HCT116 (cell line): ENCODE measurements at regions not wholly inside any gene's neighbourhood (a gene's known extent, or its start where the extent isn't known, plus 50 kb on each side); places are given as distances from the start of the nearest gene placed in this dataset.

Experiments
- ATAC-seq: fragments of 200-7000 bp; cut with Tn5 transposase; 2 replicates; pipeline ENCODE4 v1.9.1; 2020; ENCODE audit warnings: mild to moderate bottlenecking, moderate library complexity
- BruUV-seq: library from RNA; stranded (reverse); fragments of 400-500 nt; replicated peaks from 2 replicates; lab custom pipeline; 2021; lab: Mats Ljungman, UMichigan
- CTCF ChIA-PET: fragments of 300-600 bp; sonication (Branson Sonifier 250); formaldehyde crosslinking; loops from one replicate; lab custom pipeline; 2021; ENCODE audit warnings: antibody characterized with exemption; lab: Charles Lee
- POLR2A ChIA-PET: fragments of 300-600, 350-600 bp; sonication (Branson Sonifier 250); formaldehyde crosslinking; loops from one replicate; lab custom pipeline; 2021; ENCODE audit warnings: antibody characterized with exemption; lab: Charles Lee
- RAD21 ChIA-PET, 2 experiments: fragments of 300-600 bp; sonication (Branson Sonifier 250); formaldehyde crosslinking; loops; one replicate each; lab custom pipeline; 2023; ENCODE audit warnings: low total read pairs in 2 of 2; ENCODE audit not compliant: uncharacterized antibody in 2 of 2, unreplicated experiment in 2 of 2, low non-redundant PET in 1 of 2; lab: Charles Lee
- DNase-seq: peaks from one replicate; pipeline ENCODE4 v3.0.0-alpha.2; 2010; ENCODE audit warnings: low read depth, low spot score
- H2AFZ ChIP-seq: fragments of 200-600 bp; shearing (Covaris generic), sonication (generic); 2 replicates; pipeline ENCODE4 v1.6.1; 2017; ENCODE audit warnings: low read depth, mixed run types, mixed read lengths, antibody characterized with exemption, low read length; ENCODE audit not compliant: poor library complexity, severe bottlenecking
- H3K27ac ChIP-seq: 2 replicates; pipeline ENCODE4 v1.5.1; 2012; ENCODE audit warnings: low read depth, low read length
- H3K27me3 ChIP-seq: fragments of 200-600 bp; sonication (generic); 2 replicates; pipeline ENCODE4 v1.6.1; 2016; ENCODE audit warnings: mixed run types, low read length, mixed read lengths; ENCODE audit not compliant: insufficient read depth
- H3K36me3 ChIP-seq, 2 experiments: fragments of 200-500 bp in 1 of 2; fragments of 200-600 bp in 1 of 2; sonication (Bioruptor generic) in 1 of 2; sonication (generic) in 1 of 2; 2 replicates each; pipeline versions ENCODE4 v1.5.1 to v1.6.1; 2014 to 2016; ENCODE audit warnings: low read length in 2 of 2, inconsistent platforms in 1 of 2, mixed read lengths in 1 of 2, mixed run types in 1 of 2; ENCODE audit not compliant: insufficient read depth in 2 of 2, control insufficient read depth in 1 of 2
- H3K4me1 ChIP-seq, 2 experiments: fragments of 200-600 bp in 1 of 2; sonication (generic) in 1 of 2; 2 replicates each; pipeline versions ENCODE4 v1.5.1 to v1.6.1; 2012 to 2017; ENCODE audit warnings: low read length in 2 of 2, inconsistent platforms in 1 of 2, mild to moderate bottlenecking in 1 of 2, mixed read lengths in 1 of 2, mixed run types in 1 of 2, moderate library complexity in 1 of 2; ENCODE audit not compliant: insufficient read depth in 2 of 2, control insufficient read depth in 1 of 2
- H3K4me2 ChIP-seq: fragments of 200-600 bp; sonication (generic); 2 replicates; pipeline ENCODE4 v1.6.1; 2017; ENCODE audit warnings: mixed run types, low read length, mixed read lengths
- H3K4me3 ChIP-seq, 2 experiments: fragments of 200-600 bp in 1 of 2; sonication (generic) in 1 of 2; replicated peaks in 1 of 2; 2 replicates each; pipeline ENCODE4 v1.5.1; 2011 to 2016; ENCODE audit warnings: low read length in 2 of 2, control low read depth in 1 of 2, low read depth in 1 of 2, mild to moderate bottlenecking in 1 of 2, mixed read lengths in 1 of 2, mixed run types in 1 of 2
- H3K79me2 ChIP-seq: fragments of 200-600 bp; sonication (generic); 2 replicates; pipeline ENCODE4 v1.6.1; 2017; ENCODE audit warnings: mild to moderate bottlenecking, mixed run types, low read length, moderate library complexity, mixed read lengths; ENCODE audit not compliant: insufficient read depth
- H3K9ac ChIP-seq: fragments of 200-600 bp; sonication (generic); 2 replicates; pipeline ENCODE4 v1.6.1; 2016; ENCODE audit warnings: low read length, mixed read lengths
- H3K9me2 ChIP-seq: fragments of 200-600 bp; sonication (generic), shearing (Covaris generic); 2 replicates; pipeline ENCODE4 v1.6.1; 2017; ENCODE audit warnings: mixed run types, mild to moderate bottlenecking, moderate library complexity; ENCODE audit not compliant: insufficient read depth
- H3K9me3 ChIP-seq, 2 experiments: fragments of 200-500 bp in 1 of 2; fragments of 200-600 bp in 1 of 2; sonication (Bioruptor generic) in 1 of 2; sonication (generic) in 1 of 2; 2 replicates each; pipeline ENCODE4 v1.6.1; 2014 to 2017; ENCODE audit warnings: low read length in 2 of 2, mixed read lengths in 2 of 2, inconsistent platforms in 1 of 2, low read depth in 1 of 2, mild to moderate bottlenecking in 1 of 2, mixed run types in 1 of 2, moderate library complexity in 1 of 2; ENCODE audit not compliant: control insufficient read depth in 1 of 2, insufficient read depth in 1 of 2
- H4K20me1 ChIP-seq: fragments of 200-600 bp; sonication (generic), shearing (Covaris generic); 2 replicates; pipeline ENCODE4 v1.6.1; 2017; ENCODE audit warnings: mixed run types, mild to moderate bottlenecking, moderate library complexity; ENCODE audit not compliant: insufficient read depth
- ATF3 ChIP-seq: IDR thresholded peaks from 2 replicates; pipeline ENCODE4 v1.6.1; 2012
- CEBPB ChIP-seq: IDR thresholded peaks from 2 replicates; pipeline ENCODE4 v1.6.1; 2012; ENCODE audit warnings: low read depth
- CTCF ChIP-seq, 3 experiments: fragments of 200-600 bp in 1 of 3; sonication (generic) in 1 of 3; IDR thresholded peaks in 2 of 3; conservative IDR thresholded peaks in 1 of 3; 2 replicates each; pipeline ENCODE4 v1.5.1; 2012 to 2017; ENCODE audit warnings: low read depth in 2 of 3, low read length in 2 of 3, antibody characterized with exemption in 1 of 3, borderline replicate concordance in 1 of 3, control low read depth in 1 of 3, mild to moderate bottlenecking in 1 of 3, mixed read lengths in 1 of 3, mixed run types in 1 of 3, moderate library complexity in 1 of 3; ENCODE audit not compliant: insufficient read depth in 1 of 3
- FOSL1 ChIP-seq: IDR thresholded peaks from 2 replicates; pipeline ENCODE4 v1.6.1; 2012; ENCODE audit warnings: low read depth
- JUND ChIP-seq: IDR thresholded peaks from 2 replicates; pipeline ENCODE4 v1.6.1; 2012
- POLR2A ChIP-seq: IDR thresholded peaks from 2 replicates; pipeline ENCODE4 v1.7.0; 2011; ENCODE audit warnings: borderline replicate concordance; ENCODE audit not compliant: insufficient read depth, insufficient read length; ENCODE audit errors: extremely low read depth
- POLR2AphosphoS5 ChIP-seq: IDR thresholded peaks from 2 replicates; pipeline ENCODE4 v1.6.1; 2011; ENCODE audit warnings: mild to moderate bottlenecking, low read depth, low read length, moderate library complexity
- REST ChIP-seq: IDR thresholded peaks from 2 replicates; pipeline ENCODE4 v1.6.1; 2012; ENCODE audit warnings: low read depth
- SP1 ChIP-seq: IDR thresholded peaks from 2 replicates; pipeline ENCODE4 v1.6.1; 2012; ENCODE audit warnings: low read depth
- SRF ChIP-seq: IDR thresholded peaks from 2 replicates; pipeline ENCODE4 v1.6.1; 2012; ENCODE audit warnings: low read depth
- ZFX ChIP-seq: fragments of 450-650 bp; IDR thresholded peaks from 2 replicates; pipeline ENCODE4 v1.6.1; 2017
- intact Hi-C: fragments of 100-400 bp; cut with micrococcal nuclease; formaldehyde crosslinking; loops from 2 replicates; pipeline ENCODE4 v1.10.0; 2022

- ATAC-seq (no peak), DNase-seq (no peak)
- no peaks in the 10 kb centered on the region for H3K36me3 ChIP-seq
- no peaks in the 10 kb centered on the region for H3K9me3 ChIP-seq
- no peaks in the 10 kb centered on the region for H4K20me1 ChIP-seq
- no peak overlapping the region for H2AFZ ChIP-seq
- RAD21 ChIA-PET = no interaction called here
- H3K27ac ChIP-seq = no peak overlapping the region
- POLR2A ChIA-PET = no interaction called here
- CTCF ChIA-PET = no interaction called here
- TF ChIP-seq ATF3 (no peak), JUND (no peak)
- no peak overlapping the region for H3K4me2 ChIP-seq
- no peak overlapping the region for H3K9ac ChIP-seq
- H3K4me1 ChIP-seq = no peaks in the 10 kb centered on the region
- no peaks in the 10 kb centered on the region for H3K27me3 ChIP-seq
- BruUV-seq = no TSS peak
- H3K9me2 ChIP-seq = no peaks in the 10 kb centered on the region
- H3K4me3 ChIP-seq = no peak overlapping the region
- intact Hi-C loops = no loop called here
- no peaks in the 10 kb centered on the region for H3K79me2 ChIP-seq
Observed at GRCh38 chr4:110926841-110927400, 304.0 kb upstream of the PITX2 start.

- Histone ChIP-seq H3K36me3 (no peaks in the 10 kb centered on the region), H3K4me1 (no peaks in the 10 kb centered on the region), H3K9me3 (no peaks in the 10 kb centered on the region), H3K9me2 (no peaks in the 10 kb centered on the region), H3K4me3 (no peak overlapping the region), H2AFZ (no peak overlapping the region), H4K20me1 (no peaks in the 10 kb centered on the region), H3K27ac (no peak overlapping the region), H3K9ac (no peak overlapping the region), H3K27me3 (no peaks in the 10 kb centered on the region), H3K4me2 (no peak overlapping the region), H3K79me2 (no peaks in the 10 kb centered on the region)
- ChIA-PET POLR2A (no interaction called here), CTCF (no interaction called here), RAD21 (no interaction called here)
- TF ChIP-seq POLR2AphosphoS5 = no peak
- no peak for TF ChIP-seq REST
- TF ChIP-seq FOSL1 = no peak
- no peak for TF ChIP-seq SRF
- TF ChIP-seq ZFX = no peak
- TF ChIP-seq CTCF (IDR thresholded peaks at IDR 0.05 in 2 of 3, conservative IDR thresholded peaks at IDR 0.05 in 1 of 3; ENCODE audit: borderline replicate concordance in 1 of 3, insufficient read depth in 1 of 3, low read depth in 2 of 3, low read length in 2 of 3) = no peak
- no peak for TF ChIP-seq POLR2A
- TF ChIP-seq SP1 = no peak
- no peak for TF ChIP-seq CEBPB
- ATAC-seq = no peak
- BruUV-seq = no TSS peak
- intact Hi-C loops = no loop called here
- DNase-seq = no peak
Observed at GRCh38 chr4:110933341-110933740, 310.5 kb upstream of the PITX2 start.
